ENCODE measurements at regions not wholly inside any gene's neighbourhood (a gene's known extent, or its start where the extent isn't known, plus 50 kb on each side); places are given as distances from the start of the nearest gene placed in this dataset.

DNA sequence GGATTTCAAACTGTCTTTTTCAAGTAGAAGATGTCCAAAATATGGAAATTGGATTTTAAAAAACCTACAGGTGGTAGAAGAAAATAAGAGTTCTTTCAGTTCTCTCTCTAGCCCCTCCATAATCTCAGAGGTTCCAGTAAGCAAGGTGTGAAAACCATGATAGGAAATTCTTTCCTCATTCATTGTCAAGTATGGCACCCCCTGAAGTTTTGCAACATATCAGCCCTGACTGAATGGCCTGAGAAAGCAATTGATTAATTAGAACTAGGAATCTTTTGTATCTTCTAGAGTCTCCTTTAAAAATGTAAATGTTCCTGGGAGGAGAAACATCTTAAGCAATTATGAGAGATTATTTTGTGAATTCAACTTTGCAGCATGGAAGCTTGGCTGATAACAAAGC lies 198.7 kb upstream of the STXBP5 start:
- no peak for DNase-seq (ENCODE audit: low spot score)
- intact Hi-C loops (cut with DNase I): no loop called here

DNA sequence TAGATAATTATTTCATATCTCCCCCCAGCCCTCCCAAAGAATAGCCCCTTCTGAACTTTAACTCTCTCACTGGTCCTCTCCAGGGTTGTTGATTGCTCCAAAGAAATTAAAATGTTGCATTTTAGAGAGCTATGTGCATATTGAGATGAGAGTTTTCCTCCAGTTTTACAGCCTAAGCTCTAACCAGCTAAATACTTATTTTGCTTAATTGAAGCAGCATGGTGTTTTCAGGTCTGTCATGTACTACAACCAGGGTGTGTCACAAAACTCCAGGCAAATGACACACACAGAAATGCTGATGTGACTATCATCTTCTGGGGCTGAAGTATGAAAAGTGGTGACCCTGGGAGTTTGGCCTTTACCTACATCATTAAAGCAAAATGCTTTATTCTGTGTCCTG lies 196.8 kb upstream of the STXBP5 start:
- DNase-seq (ENCODE audit: low spot score): no peak
- intact Hi-C loops (cut with DNase I): no loop called here

DNA sequence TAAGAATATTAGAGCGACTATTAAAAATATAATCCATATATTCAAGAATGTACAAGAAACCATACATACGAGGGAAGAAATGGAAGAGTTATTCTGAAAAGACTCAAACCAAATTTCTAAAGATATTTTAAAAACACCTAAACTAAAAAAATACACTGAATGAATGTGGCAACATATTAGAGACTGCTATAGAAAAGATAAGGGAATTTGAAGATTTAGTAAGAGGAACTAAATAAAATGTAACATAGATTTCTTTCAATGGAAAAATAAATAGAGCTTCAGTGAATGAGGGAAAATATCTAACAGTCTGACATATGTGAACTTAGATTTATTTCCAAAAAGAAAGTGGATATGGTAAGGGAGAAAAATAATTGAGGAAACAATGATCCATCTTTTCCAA lies 194.9 kb upstream of the STXBP5 start:
- no peak for DNase-seq (ENCODE audit: low spot score)
- intact Hi-C loops (cut with DNase I): no loop called here

DNA sequence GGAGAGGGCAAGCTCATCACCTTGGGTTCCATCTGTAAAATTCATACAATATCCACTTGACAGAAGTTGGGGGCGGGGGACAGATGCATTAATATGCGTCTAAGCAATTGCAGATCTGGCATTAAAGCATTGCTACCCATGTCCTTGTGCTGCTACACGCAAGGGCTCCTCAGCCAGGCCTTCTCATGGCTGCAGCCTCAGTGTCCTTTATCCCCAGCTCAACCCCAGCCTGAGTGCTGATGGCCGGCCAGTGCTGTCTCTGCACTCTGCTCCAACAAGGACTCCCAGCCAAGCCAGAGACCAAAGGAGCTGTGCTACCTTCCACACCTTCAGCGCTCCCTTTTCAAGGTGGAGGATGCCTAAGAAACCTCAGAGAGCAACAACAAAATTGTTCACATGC lies 188.5 kb upstream of the STXBP5 start:
- intact Hi-C loops (cut with DNase I): no loop called here
- DNase-seq (ENCODE audit: low spot score): no peak

DNA sequence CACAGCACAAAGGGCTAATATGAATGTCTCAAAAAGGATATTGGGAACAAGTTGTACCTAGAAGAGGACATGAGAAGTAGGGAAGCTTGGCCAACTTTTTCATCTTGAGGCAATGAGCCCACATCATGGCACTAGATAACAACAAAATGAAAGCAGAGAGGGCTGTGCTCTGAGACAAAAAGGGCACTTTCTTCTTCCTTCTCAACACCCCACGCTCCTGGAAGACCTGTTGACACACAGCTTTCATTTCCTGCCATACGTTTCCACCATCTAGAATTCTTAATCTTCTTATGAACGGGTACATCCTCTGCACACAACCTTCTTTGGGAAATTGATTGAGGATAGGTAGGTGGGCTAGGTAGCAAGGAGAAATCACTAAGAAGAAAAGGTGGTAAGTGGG lies 187.8 kb upstream of the STXBP5 start:
- intact Hi-C loops (cut with DNase I): no loop called here
- no peak for DNase-seq (ENCODE audit: low spot score)

DNA sequence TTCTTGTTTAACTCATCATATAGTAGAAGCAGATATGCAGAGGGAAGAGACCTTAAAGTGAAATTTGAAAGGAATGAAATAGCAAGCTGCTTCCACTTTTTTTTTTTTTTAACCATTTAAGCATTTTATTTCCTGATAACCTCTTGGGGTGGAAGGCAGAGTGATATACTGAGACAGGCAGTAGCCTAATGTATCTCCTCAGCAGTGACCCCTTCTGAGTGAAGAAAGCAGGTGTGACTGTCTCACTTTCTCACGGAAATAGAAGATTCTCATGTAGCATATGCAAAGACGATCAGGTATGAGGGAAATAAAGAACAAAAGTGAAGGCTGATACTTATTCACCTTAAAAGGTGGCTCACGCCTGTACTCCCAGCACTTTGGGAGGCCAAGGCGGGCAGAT lies 187.1 kb upstream of the STXBP5 start:
- intact Hi-C loops (cut with DNase I): no loop called here
- no peak for DNase-seq (ENCODE audit: low spot score)

DNA sequence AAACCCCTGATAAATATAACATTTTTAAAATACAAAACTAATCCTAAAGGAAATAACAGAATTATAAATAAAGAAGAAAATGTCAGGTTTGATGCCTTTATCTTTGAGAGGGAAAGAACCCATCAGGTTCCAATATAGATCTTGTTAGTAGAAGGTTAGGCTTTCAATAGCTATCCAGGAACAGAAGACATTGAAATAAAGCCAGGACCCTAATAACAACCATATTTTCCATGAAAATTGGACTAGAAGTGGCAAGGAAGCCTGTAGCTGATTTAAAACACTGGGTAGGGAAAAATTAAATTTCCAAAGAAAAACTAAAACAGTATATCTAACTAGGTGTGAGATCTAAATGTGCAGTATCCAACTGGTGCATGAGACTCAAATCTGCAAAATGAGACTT lies 185.2 kb upstream of the STXBP5 start:
- no peak for DNase-seq (ENCODE audit: low spot score)
- intact Hi-C loops (cut with DNase I): no loop called here

DNA sequence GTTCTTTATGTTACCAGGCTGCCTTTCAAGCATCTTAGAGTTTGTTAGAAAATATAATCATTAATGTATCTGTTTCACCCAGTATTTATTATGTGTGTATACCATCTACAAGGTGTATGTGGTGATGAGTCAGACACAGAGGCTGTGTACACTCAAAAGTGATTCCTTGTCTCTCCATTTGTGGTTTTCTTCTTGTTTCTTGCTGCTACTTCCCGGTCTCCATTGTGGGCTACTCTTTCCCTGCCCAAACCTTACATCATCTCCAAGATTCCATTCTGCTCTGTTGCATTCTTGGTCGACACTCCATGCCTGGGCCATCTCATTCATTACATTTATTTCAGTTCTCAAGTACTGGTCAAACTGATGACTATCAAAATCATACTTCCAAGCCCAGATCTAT lies 182.2 kb upstream of the STXBP5 start:
- no peak for DNase-seq (ENCODE audit: low spot score)
- intact Hi-C loops (cut with DNase I): no loop called here

DNA sequence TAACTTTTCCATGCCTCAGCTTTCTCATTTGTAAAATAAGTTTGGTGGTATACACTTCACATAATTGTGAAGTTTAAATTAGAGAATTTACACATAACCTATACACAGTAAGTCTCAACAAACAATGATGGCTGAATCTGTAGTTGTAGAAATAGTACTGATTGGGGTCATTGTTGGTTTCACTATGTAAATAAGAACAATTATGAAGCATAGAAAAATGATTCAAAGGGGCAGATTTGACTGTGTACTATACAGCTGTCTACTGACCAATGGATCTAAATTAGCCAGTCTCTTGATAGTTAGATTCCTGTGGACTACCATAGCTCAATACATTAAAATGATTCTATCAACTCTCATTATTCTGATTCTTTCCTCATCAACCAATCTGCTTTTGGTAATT lies 181.1 kb upstream of the STXBP5 start:
- no peak for DNase-seq (ENCODE audit: low spot score)
- intact Hi-C loops (cut with DNase I): no loop called here

DNA sequence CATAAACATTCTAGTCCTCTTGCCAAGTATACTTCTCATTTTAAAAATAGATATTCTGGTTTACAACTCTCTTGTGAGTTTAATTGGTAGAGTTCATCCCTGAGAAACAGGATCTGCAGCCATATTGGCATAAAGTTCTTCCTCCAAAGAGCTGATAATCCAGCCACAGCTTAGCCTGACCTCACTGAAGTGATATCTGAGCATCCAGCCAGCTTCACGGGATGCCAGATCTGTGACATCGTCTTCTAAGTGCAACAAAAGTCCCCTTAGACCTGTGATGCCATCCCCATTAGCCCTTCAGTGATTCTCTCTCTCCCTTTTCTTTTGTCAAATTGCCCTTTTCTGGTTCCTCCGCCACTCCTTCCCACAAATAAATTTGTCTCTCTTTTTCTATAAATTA lies 180.6 kb upstream of the STXBP5 start:
- intact Hi-C loops (cut with DNase I): no loop called here

DNA sequence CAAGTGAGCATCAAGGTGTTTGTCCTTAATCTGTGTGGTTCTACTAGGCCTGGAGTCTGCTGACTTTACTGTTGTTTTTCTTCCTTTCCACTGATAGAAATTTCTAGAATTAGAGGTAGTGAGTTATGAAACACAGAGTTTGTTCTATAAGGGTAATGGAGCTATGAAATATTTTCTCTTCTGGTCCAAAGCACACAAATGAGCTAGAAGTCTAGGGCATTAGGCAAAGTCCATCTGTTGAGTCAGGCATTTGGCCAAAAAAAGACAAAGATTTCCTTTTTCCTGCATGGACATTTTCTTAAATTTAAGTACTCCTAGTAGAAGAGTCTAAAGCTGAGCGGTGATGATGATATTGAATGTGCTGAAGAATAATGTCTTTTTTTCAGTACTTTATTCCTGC lies 174.3 kb upstream of the STXBP5 start:
- intact Hi-C loops (cut with DNase I): no loop called here
- DNase-seq (ENCODE audit: low spot score): no peak

More for the DNA sequence above, 180.6 kb upstream of the STXBP5 start:
- no peak for DNase-seq (ENCODE audit: low spot score)

DNA sequence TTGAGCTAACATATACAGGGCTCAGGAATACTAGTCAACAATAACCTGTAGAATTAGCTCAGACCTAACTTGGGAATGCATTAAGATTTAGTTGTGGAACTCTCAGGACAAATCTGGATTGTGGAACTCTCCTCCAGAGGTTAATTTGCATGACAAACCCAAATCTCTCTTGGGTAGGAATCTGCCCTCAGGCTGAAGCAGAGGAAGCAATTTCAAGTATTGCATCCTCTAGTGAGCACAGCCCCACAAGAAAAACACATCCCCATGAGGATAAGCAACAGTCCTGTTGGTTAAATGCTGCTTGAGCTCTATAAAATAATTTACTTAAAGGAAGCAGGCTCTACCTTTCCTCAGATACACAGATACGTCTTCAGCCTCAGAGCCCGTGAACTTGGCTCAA lies 170.9 kb upstream of the STXBP5 start:
- intact Hi-C loops (cut with DNase I): no loop called here
- DNase-seq (ENCODE audit: low spot score): no peak

DNA sequence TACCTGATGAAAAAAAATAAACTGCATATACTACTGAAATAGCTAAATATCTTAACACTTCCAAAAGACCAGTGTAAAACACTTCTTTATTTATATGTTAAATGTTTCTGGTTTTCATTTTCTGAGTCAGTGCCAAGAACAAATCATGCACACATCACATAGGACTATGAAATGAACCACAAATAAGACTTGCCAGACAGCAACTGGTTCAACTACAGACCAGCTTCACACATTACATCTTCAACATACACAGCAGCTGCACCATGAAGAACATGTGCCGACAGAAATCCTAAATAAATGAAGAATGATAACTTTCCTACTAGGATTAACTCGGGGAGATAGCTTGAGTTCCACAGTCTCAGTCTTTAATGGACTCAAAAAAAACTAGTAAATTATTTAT lies 168.3 kb upstream of the STXBP5 start:
- DNase-seq (ENCODE audit: low spot score): no peak
- intact Hi-C loops (cut with DNase I): no loop called here

DNA sequence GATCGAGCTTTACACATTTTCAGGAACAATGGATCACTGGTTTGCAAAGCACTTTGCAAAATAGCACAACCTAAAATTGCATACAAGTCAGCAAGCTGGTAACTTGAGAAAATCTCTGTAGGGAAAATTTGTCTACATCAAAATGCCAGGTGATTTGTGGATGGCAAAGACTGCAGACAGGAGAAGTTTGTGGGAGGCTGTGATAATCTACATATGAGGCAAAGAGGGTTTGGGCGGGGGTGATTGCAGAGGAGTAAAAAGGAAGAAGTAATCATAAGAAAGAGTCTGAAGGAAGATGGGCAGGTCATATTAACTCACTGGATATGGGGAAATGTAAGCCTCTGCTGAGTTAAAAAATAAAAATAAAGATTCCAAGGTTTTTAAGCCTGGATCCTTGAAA lies 166.3 kb upstream of the STXBP5 start:
- no peak for DNase-seq (ENCODE audit: low spot score)
- intact Hi-C loops (cut with DNase I): no loop called here

DNA sequence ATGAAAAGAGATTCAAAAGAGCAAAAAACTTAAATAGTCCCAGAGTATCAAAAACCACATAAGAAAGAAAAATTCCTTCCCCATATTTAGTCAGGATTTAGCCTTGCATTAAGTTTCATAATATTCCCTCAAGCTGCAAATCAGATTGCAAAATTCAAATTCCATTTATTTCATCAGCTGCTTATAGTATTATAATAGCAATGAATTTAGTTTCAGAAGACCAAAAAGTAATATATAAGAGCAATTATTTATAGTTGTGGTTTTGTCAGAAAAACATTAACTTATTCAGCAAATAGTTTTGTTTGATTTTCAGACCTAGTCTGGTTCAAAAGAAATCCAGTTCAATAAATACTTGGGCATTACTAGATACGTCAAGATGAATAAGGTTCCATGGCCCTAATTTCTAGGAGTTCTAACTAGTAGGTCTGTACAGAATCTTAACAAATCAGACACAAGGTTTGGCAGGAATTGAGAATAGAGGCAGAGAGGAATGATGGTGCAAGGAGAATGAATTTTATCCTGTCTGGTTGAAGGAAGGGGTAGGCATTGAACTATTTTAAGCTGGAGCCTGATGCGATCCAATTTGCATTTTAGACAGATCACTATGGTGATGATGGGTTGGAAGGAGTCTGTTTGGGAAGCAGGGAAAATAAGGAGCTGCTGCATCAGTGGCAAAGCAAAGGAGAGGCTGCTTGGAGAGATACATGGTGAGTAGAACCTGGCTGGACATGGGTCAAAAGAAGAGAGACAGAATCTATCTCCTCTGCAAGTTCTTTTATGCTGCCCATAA lies 163.9 kb upstream of the STXBP5 start:
- no peak for DNase-seq (ENCODE audit: low spot score)
- intact Hi-C loops (cut with DNase I): no loop called here

DNA sequence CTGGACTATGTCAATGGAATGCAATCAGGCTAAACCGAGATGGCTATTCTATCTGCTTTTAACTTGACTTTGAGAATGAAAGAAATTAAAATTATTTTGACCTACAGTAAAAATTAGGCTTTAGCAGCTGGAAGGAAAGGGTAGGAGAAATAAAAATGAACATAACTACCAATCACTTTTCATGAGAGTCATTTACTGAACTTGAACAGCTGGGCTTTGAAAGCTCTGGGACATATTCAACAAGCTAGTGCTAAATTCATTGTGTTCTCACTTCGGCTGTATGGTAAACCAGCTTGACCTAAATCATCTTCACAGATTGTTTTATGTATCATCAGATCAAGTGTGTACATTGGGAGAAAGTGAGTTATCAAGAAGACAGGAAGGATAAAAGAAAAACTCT lies 161.5 kb upstream of the STXBP5 start:
- intact Hi-C loops (cut with DNase I): no loop called here
- DNase-seq (ENCODE audit: low spot score): no peak

DNA sequence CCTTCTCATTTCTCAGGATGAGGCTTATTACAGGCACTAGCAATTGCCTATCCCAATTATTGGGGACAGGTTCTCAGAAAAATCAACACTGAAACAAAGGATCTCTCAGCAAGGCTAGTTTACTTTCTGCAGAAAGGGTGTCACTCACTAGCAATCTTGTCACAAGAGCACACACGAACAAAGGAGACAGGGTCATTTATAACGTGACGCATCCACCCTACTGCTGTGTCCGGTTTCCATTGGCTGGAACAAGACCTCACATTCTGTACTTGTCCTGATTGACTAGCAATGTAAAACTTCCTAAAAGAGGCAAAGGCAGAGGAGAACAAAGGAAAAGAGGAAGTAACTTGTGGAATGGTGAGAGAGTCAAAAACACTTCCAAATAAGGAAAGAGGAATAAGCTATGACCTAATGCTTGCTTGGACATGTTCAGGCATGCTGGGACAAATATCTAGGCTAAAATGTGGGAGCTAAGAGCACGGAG lies 160.2 kb upstream of the STXBP5 start:
- DNase-seq (ENCODE audit: low spot score): no peak
- intact Hi-C loops (cut with DNase I): no loop called here

DNA sequence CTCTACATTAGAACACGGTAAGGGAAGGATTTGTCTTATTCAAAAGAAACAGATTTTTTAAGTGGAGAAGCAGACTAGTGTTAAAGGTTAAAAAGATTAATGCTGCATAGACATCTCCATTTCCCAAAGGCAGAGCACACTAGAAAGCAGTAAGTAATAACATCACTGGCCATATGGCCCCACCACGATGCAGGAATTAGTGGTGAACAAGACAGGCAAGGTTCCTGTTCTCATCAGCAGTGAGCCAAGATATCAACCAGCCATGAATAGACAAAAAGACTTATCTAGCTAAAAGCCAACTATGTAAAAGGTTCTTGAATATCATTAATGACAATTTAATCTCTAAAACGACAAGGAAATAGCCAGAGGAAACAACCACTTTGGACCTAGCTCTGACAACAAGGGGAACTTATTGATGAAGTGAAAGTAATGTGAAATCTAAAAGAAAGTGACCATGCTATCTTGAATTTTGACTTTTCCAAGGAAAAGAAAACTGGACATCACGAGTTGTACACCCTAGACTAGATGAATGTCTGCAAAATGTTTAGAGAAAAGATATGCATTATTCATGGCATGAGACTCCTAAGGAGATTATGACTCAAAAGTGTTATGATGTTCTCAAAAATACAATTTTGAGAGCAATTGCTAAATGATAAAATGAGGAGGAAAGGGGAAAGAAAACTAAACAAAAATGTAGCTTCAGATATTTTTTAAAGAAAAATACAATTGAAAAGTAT lies 157.9 kb upstream of the STXBP5 start:
- no peak for DNase-seq (ENCODE audit: low spot score)
- intact Hi-C loops (cut with DNase I): no loop called here

DNA sequence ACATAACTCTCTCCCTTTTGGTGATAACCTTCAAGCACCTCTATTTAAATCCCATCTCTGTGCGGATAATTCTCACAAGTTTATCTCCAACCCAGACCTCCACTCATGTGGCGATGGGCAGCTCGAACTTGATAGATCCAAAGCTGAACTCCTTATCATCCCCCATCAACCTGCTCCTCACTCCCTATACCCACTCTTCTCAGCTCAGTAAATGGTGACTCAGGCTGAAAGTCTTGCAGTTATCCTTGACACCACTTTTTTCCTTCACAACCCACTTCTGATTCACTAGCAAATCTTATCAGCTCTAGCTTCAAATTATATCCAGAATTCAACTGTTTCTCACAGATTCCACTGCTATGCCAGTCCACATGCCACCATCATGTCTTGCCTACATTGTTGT lies 155.3 kb upstream of the STXBP5 start:
- intact Hi-C loops (cut with DNase I): no loop called here
- DNase-seq (ENCODE audit: low spot score): no peak

DNA sequence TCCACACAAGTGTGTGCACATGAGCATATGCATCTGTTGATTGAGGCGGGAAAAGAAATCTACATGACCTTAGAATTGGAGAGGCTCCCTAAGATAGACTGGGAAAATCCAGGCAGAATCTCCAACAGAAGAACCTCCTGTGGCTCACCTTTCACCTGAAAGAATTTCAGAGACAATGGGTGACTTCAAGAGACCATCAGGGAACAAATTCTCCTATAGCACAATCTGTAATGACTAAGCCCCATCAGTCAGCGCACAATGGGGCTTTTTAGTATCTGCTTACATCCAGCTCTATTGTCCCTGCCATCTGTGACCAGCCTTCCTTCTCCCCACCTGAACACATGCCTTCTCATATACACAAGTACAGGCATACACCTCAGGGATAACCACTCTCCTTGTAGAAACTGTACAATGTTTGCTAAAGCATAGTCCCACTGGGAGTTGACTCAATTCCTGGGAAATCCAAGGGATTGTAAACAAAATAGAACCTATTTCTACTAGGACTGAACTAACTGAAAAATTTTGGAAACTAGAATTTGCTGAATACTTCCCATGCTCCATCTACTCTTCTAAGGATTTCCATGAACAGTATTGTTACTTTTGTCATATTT lies 150.8 kb upstream of the STXBP5 start:
- intact Hi-C loops (cut with DNase I): loop anchor here in 1 of 2 donors (5.0 kb wide), 1 partner anchor 1026 kb away; the partner anchor contains the start of gene GRM1
- DNase-seq (ENCODE audit: low spot score): no peak
